Endothelial cell of umbilical vein (primary cell): ENCODE measurements at regions not wholly inside any gene's neighbourhood (a gene's known extent, or its start where the extent isn't known, plus 50 kb on each side); places are given as distances from the start of the nearest gene placed in this dataset.

Experiments used
- BruUV-seq: library from RNA; stranded (reverse); fragments of 400-500 nt; replicated peaks from 2 replicates; lab custom pipeline; 2021; lab: Mats Ljungman, UMichigan
- CTCF ChIA-PET: fragments of 300-600, 350-600 bp; sonication (Branson Sonifier 250); formaldehyde crosslinking; loops from one replicate; lab custom pipeline; 2021; ENCODE audit warnings: antibody characterized with exemption, inconsistent platforms; lab: Charles Lee
- POLR2A ChIA-PET: fragments of 300-600, 350-600 bp; sonication (Branson Sonifier 250); formaldehyde crosslinking; loops from one replicate; lab custom pipeline; 2021; ENCODE audit warnings: antibody characterized with exemption, inconsistent platforms; lab: Charles Lee
- DNase-seq: peaks from one replicate; pipeline ENCODE4 v3.0.0-alpha.2; 2011; ENCODE audit warnings: low read depth, low spot score
- FAIRE-seq: peaks from 2 replicates; lab custom pipeline; 2011; peaks lifted over from hg19 to GRCh38; lab: Jason Lieb, UNC
- H2AFZ ChIP-seq: 2 replicates; pipeline ENCODE4 v1.6.0; 2012; ENCODE audit warnings: low read depth, low read length, control low read depth, inconsistent platforms
- H3K27ac ChIP-seq: 2 replicates; pipeline ENCODE4 v1.5.1; 2011; ENCODE audit warnings: low read depth, mild to moderate bottlenecking, control low read depth, low read length, moderate library complexity; ENCODE audit not compliant: insufficient read depth
- H3K27me3 ChIP-seq, 2 experiments: 2 replicates each; pipeline versions ENCODE4 v1.6.0 to v1.6.1; 2011; ENCODE audit warnings: low read length in 2 of 2, mixed read lengths in 1 of 2; ENCODE audit not compliant: control insufficient read depth in 2 of 2, insufficient read depth in 2 of 2
- H3K36me3 ChIP-seq, 2 experiments: 2 replicates in 1 of 2; 3 replicates in 1 of 2; pipeline ENCODE4 v1.5.1; 2011; ENCODE audit warnings: low read length in 2 of 2, mild to moderate bottlenecking in 1 of 2, moderate library complexity in 1 of 2; ENCODE audit not compliant: control insufficient read depth in 2 of 2, insufficient read depth in 2 of 2; ENCODE audit errors: extremely low read depth in 1 of 2
- H3K4me1 ChIP-seq: 3 replicates; pipeline ENCODE4 v1.5.1; 2011; ENCODE audit warnings: mild to moderate bottlenecking, low read length; ENCODE audit not compliant: control insufficient read depth, insufficient read depth; ENCODE audit errors: extremely low read depth
- H3K4me2 ChIP-seq: 2 replicates; pipeline ENCODE4 v1.6.1; 2011; ENCODE audit warnings: low read length, control low read depth, mixed read lengths; ENCODE audit not compliant: insufficient read depth
- H3K4me3 ChIP-seq, 3 experiments: fragments of 200-600 bp in 1 of 3; sonication (generic), shearing (Covaris generic) in 1 of 3; replicated peaks in 1 of 3; 2 replicates each; pipeline ENCODE4 v1.5.1; 2011 to 2016; ENCODE audit warnings: control low read depth in 3 of 3, low read length in 3 of 3, mild to moderate bottlenecking in 2 of 3, inconsistent platforms in 1 of 3, low read depth in 1 of 3, moderate library complexity in 1 of 3; ENCODE audit not compliant: insufficient read depth in 1 of 3
- H3K79me2 ChIP-seq: 2 replicates; pipeline ENCODE4 v1.6.0; 2012; ENCODE audit warnings: low read length, inconsistent platforms; ENCODE audit not compliant: control insufficient read depth, insufficient read depth
- H3K9ac ChIP-seq: replicated peaks from 2 replicates; pipeline ENCODE3; 2011; ENCODE audit warnings: low read length, control low read depth; ENCODE audit not compliant: insufficient read depth; ENCODE audit errors: extremely low read depth
- H3K9me1 ChIP-seq: replicated peaks from 3 replicates; pipeline ENCODE4 v1.6.0; 2011; ENCODE audit warnings: mild to moderate bottlenecking, low read length; ENCODE audit not compliant: control insufficient read depth, insufficient read depth; ENCODE audit errors: extremely low read depth
- H3K9me3 ChIP-seq: replicated peaks from 2 replicates; pipeline ENCODE4 v1.5.1; 2012; ENCODE audit warnings: low read length, inconsistent platforms; ENCODE audit not compliant: control insufficient read depth, insufficient read depth
- H4K20me1 ChIP-seq: replicated peaks from 2 replicates; pipeline ENCODE3; 2011; ENCODE audit warnings: mild to moderate bottlenecking, low read length; ENCODE audit not compliant: control insufficient read depth, insufficient read depth; ENCODE audit errors: extremely low read depth
- CTCF ChIP-seq, 2 donors: IDR thresholded peaks; 1 replicate in 1 of 2; 2 replicates in 1 of 2; pipeline ENCODE4 v1.5.1; 2011; ENCODE audit warnings: low read length in 2 of 2, mild to moderate bottlenecking in 2 of 2, moderate library complexity in 2 of 2, control low read depth in 1 of 2, inconsistent platforms in 1 of 2, low read depth in 1 of 2; ENCODE audit not compliant: insufficient read depth in 1 of 2; ENCODE audit errors: extremely low read depth in 1 of 2
- EZH2 ChIP-seq: IDR thresholded peaks from 2 replicates; pipeline ENCODE4 v1.6.1; 2012; ENCODE audit warnings: borderline replicate concordance, low read depth, mild to moderate bottlenecking, moderate library complexity, low read length, inconsistent platforms; ENCODE audit not compliant: severe bottlenecking
- FOS ChIP-seq: IDR thresholded peaks from 2 replicates; pipeline ENCODE4 v1.6.1; 2011; ENCODE audit warnings: mild to moderate bottlenecking, low read length, moderate library complexity, borderline replicate concordance; ENCODE audit not compliant: insufficient read depth
- GATA2 ChIP-seq: IDR thresholded peaks from 2 replicates; pipeline ENCODE4 v1.7.0; 2011; ENCODE audit warnings: low read depth, mild to moderate bottlenecking, moderate library complexity, mixed read lengths, low read length; ENCODE audit not compliant: insufficient read length, insufficient read depth
- JUN ChIP-seq: IDR thresholded peaks from 2 replicates; pipeline ENCODE4 v1.6.1; 2011; ENCODE audit warnings: borderline replicate concordance, low read depth; ENCODE audit not compliant: insufficient read length, insufficient read depth
- MAX ChIP-seq: IDR thresholded peaks from 2 replicates; pipeline ENCODE4 v1.6.1; 2011; ENCODE audit not compliant: insufficient read depth, insufficient read length
- MYC ChIP-seq: IDR thresholded peaks from one replicate; pipeline ENCODE4 v1.6.1; 2011; ENCODE audit warnings: mild to moderate bottlenecking, low read depth, low read length
- POLR2A ChIP-seq: IDR thresholded peaks from 2 replicates; pipeline ENCODE4 v1.6.1; 2012; ENCODE audit warnings: low read depth, mild to moderate bottlenecking, control low read depth, low read length
- POLR2AphosphoS5 ChIP-seq: IDR thresholded peaks from 2 replicates; pipeline ENCODE4 v1.6.1; 2012; ENCODE audit warnings: low read depth, mild to moderate bottlenecking, control low read depth, low read length, moderate library complexity; ENCODE audit not compliant: insufficient read depth
- dilution Hi-C: fragments of 300-500 bp; cut with MboI; formaldehyde crosslinking; loops from one replicate; pipeline ENCODE4 v1.15.0; 2019; ENCODE audit warnings: low sequenced_read_pairs; ENCODE audit not compliant: extremely low pct_ligation_motif_present
- intact Hi-C: fragments of 100-400 bp; cut with micrococcal nuclease; formaldehyde crosslinking; loops from one replicate; pipeline ENCODE4 v1.10.0; 2022

DNA sequence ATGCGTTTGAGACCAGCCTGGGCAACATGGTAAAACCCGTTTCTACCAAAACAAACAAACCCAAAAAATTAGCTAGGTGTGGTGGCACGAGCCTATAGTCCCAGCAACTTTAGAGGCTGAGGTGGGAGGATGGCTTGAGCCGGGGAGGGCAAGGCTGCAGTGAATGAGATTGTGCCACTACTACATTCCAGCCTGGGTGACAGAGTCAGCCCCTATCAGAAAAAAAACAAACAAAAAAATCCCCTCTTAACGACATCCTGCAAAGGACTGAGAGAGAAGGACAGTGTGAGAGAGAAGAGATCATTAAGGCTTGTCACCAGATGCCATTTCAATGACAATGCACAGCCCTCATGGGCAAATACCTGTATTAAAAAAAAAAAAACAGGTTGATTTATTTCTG lies 266.7 kb upstream of the ATP10A start:
- intact Hi-C loops, result no loop called here

More for the DNA sequence above, 266.7 kb upstream of the ATP10A start:
- Histone ChIP-seq H3K9me1 (no peaks in the 10 kb centered on the region), H3K27me3 (no peaks in the 10 kb centered on the region), H3K9ac (no peak overlapping the region), H3K27ac (no peak overlapping the region), H3K36me3 (no peaks in the 10 kb centered on the region), H2AFZ (no peak overlapping the region), H3K9me3 (no peaks in the 10 kb centered on the region), H3K4me2 (no peak overlapping the region), H3K4me3 (no peak overlapping the region), H3K4me1 (no peaks in the 10 kb centered on the region), H3K79me2 (no peaks in the 10 kb centered on the region), H4K20me1 (no peaks in the 10 kb centered on the region)
- dilution Hi-C loops, result no loop called here
- TF ChIP-seq MAX (no peak), GATA2 (no peak), POLR2A (no peak), MYC (no peak), FOS (no peak), CTCF (IDR thresholded peaks at IDR 0.05; ENCODE audit: extremely low read depth in 1 of 2, insufficient read depth in 1 of 2, low read depth in 1 of 2, low read length in 2 of 2) (no peak), JUN (no peak), EZH2 (no peak), POLR2AphosphoS5 (no peak)
- BruUV-seq, result no TSS peak
- POLR2A ChIA-PET, result no interaction called here
- CTCF ChIA-PET, result no interaction called here
- FAIRE-seq, result no peak
- no peak for DNase-seq
